ENCODE measurements at regions not wholly inside any gene's neighbourhood (a gene's known extent, or its start where the extent isn't known, plus 50 kb on each side); places are given as distances from the start of the nearest gene placed in this dataset.
"Not testable (repeated sequence)": the region's sequence is repeated elsewhere in the genome, so short reads cannot be mapped to it uniquely, and the experiment has no call there.

DNA sequence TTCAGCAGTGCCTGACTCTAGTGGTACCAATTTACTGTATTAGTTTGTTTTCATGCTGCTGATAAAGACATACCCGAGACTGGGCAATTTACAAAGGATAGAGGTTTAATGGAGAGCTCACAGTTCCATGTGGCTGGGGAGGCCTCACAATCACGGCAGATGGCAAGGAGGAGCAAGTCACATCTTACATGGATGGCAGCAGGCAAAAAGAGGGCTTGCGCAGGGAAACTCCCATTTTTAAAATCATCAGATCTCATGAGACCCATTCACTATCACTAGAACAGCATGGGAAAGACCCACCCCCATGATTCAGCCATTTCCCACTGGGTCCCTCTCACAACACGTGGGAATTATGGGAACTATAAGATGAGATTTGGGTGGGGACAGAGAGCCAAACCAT is 243.7 kb upstream of the KLF3 start:
- H3K27me3 Mint-ChIP-seq (ENCODE audit: low read depth); H3K9me3 Mint-ChIP-seq (ENCODE audit: insufficient read depth); POLR2A ChIA-PET; DNase-seq; H3K27ac Mint-ChIP-seq; H3K4me3 Mint-ChIP-seq; CTCF ChIA-PET; ATAC-seq; H3K4me1 Mint-ChIP-seq (ENCODE audit: low read depth); H3K36me3 Mint-ChIP-seq (ENCODE audit: low read depth): not testable (repeated sequence)

DNA sequence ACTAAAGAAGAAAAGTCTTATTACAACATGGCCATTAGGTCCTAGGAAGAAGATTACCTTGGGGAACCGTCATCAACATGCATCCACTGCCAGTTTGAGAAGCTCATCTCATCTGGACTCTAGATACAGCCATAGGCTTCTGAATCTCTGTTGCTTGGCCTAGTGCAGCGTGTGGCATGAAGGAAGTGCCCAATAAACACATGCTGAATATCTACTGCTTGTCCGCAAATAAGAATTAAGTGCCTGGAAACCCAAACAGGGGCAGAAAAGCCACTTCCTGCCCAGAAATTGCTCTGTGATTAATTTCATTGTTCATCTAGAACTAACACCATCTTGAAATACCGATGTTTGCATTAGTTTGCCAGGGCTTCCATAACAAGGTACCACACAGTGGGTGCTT is 241.1 kb upstream of the KLF3 start:
- Mint-ChIP-seq H3K27me3 (ENCODE audit: low read depth) (peaks cover 2% of the 10 kb centered on the region), H3K36me3 (ENCODE audit: low read depth) (no peaks in the 10 kb centered on the region), H3K4me1 (ENCODE audit: low read depth) (peaks cover 3% of the 10 kb centered on the region), H3K9me3 (ENCODE audit: insufficient read depth) (no peaks in the 10 kb centered on the region), H3K4me3 (no peak overlapping the region), H3K27ac (no peak overlapping the region)
- ChIA-PET POLR2A (no interaction called here), CTCF (no interaction called here)
- no peak for ATAC-seq
- no peak for DNase-seq

DNA sequence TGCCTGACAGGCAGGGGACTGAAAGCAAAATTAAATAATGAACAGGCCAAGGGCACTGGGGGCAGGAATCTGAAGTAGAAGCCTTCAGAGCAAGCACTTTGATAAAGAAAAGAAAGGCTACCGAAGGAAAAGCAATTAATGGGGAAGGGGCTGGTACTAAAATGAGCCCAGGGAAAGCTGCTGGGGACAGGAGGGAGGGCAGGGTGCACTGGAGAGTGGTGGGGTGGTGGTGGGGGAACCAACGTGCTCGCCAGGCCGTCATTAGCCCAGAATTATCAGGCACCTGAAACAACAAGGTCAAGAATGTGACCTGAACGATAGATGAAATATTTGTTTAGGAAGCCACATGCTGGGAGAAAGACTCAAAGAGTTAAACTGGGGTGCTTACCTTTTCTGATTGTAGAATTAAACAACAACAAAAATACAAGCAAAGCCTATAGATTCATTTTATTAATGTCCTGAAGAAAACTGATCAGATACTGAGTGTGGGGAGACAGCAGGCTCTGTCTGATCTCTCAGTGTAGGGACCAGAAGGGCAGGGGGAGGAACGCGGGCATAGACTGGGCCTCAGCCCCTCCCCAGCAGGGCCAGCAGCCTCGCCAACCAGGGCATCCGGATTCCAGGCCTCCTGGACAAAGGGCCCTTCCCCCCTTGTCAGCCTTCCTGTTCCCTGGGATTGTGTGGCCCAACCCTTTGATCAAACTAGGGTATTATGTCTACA is 239.7 kb upstream of the KLF3 start:
- no peak overlapping the region for H3K27ac Mint-ChIP-seq
- H3K9me3 Mint-ChIP-seq (ENCODE audit: insufficient read depth): no peaks in the 10 kb centered on the region
- no peak overlapping the region for H3K4me3 Mint-ChIP-seq
- CTCF ChIA-PET: no interaction called here
- H3K4me1 Mint-ChIP-seq (ENCODE audit: low read depth): peaks cover 3% of the 10 kb centered on the region
- DNase-seq: no peak
- H3K27me3 Mint-ChIP-seq (ENCODE audit: low read depth): peaks cover 2% of the 10 kb centered on the region
- H3K36me3 Mint-ChIP-seq (ENCODE audit: low read depth): no peaks in the 10 kb centered on the region
- POLR2A ChIA-PET: no interaction called here
- no peak for ATAC-seq

DNA sequence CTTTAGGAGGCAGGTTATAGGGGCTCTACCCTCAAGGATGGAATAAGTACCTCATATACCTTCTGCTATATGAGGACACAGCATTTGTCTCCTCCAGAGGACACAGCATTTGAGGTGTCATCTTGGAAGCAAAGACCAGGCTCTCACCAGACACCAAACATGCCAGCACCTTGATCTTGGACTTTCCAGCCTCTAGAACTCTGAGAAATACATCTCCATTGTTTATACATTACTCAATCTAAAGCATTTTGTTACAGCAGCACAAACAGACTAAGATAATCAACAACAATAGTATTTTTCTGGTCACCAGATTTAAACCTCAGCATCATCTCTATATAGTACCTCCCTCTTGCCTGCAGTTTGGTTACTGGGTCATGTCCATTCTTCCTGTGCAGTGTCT is 237.5 kb upstream of the KLF3 start:
- no peak for DNase-seq
- ChIA-PET POLR2A (no interaction called here), CTCF (interaction anchor here (1.2 kb wide), 1 partner anchor 26 kb away, joined by 3 read pairs; no protein-coding TSS in a partner anchor)
- Mint-ChIP-seq H3K9me3 (ENCODE audit: insufficient read depth) (no peaks in the 10 kb centered on the region), H3K4me1 (ENCODE audit: low read depth) (peaks cover 3% of the 10 kb centered on the region), H3K27ac (no peak overlapping the region), H3K36me3 (ENCODE audit: low read depth) (no peaks in the 10 kb centered on the region), H3K27me3 (ENCODE audit: low read depth) (peaks cover 2% of the 10 kb centered on the region), H3K4me3 (no peak overlapping the region)
- ATAC-seq: no peak

DNA sequence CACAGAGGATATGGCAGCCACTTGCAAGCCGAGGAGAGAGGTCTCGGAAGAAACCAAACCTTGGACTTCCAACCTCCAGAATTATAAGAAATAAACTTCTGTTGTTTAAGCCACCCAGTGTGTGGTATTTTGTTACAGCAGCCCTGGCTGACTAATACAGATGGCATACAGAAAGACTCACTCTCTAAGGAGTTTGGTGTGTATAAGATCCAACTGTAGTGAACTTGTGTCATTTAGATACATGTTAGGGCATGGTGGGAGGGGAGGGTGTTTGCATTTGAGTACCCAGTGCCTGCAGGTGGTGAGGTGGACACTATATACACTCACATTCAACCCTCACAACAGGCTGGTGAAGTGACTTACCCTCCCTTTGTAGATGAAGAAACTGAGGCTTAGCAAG is 233.2 kb upstream of the KLF3 start:
- ATAC-seq (no peak), DNase-seq (no peak)
- H3K36me3 Mint-ChIP-seq (ENCODE audit: low read depth): no peaks in the 10 kb centered on the region
- POLR2A ChIA-PET: no interaction called here
- no peak overlapping the region for H3K4me3 Mint-ChIP-seq
- CTCF ChIA-PET: no interaction called here
- H3K27me3 Mint-ChIP-seq (ENCODE audit: low read depth): peaks cover 4% of the 10 kb centered on the region
- H3K27ac Mint-ChIP-seq: no peak overlapping the region
- no peaks in the 10 kb centered on the region for H3K9me3 Mint-ChIP-seq (ENCODE audit: insufficient read depth)
- H3K4me1 Mint-ChIP-seq (ENCODE audit: low read depth): no peaks in the 10 kb centered on the region

DNA sequence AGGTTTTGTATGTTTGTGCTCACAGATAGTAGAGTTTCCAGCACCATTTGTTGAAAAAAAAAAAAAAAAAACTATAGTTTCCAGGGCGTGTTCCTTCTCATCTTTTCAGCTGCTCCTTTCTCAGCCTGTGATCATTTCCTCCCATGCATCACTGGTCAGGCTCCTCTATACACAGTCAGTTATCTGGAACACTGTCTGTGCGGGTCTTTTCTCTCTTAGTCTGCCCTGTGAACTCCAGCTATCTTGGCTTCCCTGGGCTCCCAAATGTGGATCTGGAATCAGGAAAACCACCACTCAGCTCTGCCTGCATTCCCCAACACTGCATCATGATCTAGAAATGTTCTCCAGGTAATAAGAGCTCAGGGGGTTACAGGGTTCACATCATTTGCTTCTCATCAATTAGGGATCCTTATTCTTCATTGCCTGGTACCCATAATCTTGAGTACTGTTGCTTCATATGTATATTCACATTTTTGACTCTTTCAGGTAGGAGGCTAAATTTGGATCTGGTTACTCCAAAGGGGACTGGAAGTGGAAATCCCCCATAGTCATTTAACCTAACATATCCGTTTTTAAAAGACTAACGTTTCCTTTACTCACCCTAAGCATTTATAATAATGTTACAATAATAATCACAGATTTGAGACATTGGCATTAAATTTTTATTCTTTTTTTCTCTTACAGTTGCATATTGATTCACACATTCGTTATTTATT is 221.8 kb upstream of the KLF3 start:
- ATAC-seq: no peak
- Mint-ChIP-seq H3K27ac (no peak overlapping the region), H3K9me3 (ENCODE audit: insufficient read depth) (peaks cover 18% of the 10 kb centered on the region), H3K4me1 (ENCODE audit: low read depth) (no peaks in the 10 kb centered on the region), H3K36me3 (ENCODE audit: low read depth) (no peaks in the 10 kb centered on the region), H3K27me3 (ENCODE audit: low read depth) (no peaks in the 10 kb centered on the region), H3K4me3 (no peak overlapping the region)
- CTCF ChIA-PET: no interaction called here
- no peak for DNase-seq
- POLR2A ChIA-PET: no interaction called here

DNA sequence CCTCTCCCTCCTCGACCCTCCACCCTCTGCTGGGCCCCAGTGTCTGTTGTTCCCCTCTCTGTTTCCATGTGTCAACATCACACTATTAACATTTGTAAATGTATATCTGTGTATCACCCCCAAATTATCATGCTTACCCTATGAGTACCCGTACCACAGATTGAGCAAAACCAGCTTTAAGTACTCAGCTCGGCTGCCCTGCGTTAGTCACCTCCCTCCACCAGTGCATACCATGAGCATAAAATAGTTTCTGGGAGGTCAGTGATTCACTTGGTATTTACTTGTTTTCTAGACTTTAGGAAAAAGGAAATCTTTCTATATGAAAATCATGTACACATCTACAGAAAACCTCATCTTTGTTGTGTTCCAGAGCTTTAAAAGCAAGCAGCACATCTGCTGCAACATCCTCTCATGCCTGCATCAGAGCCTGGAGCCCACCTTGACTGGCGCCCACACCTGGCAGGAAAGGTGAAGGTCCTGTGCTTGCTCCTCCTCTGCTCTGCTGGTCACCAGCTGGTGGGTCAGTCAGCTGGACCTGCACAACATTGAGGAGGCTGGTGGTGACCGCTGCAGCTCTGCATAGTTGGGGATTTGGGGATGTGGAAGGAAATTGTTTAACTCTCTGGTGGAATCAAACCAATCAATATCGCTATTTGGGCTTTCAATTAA is 214.4 kb upstream of the KLF3 start:
- H3K27me3 Mint-ChIP-seq (ENCODE audit: low read depth): no peaks in the 10 kb centered on the region
- ATAC-seq (no peak), DNase-seq (no peak)
- peaks cover 4% of the 10 kb centered on the region for H3K9me3 Mint-ChIP-seq (ENCODE audit: insufficient read depth)
- H3K36me3 Mint-ChIP-seq (ENCODE audit: low read depth): peaks cover 3% of the 10 kb centered on the region
- peaks cover 17% of the 10 kb centered on the region for H3K4me1 Mint-ChIP-seq (ENCODE audit: low read depth)
- ChIA-PET CTCF (interaction anchor here (0.7 kb wide), 1 partner anchor 1801 kb away, joined by 4 read pairs; no protein-coding TSS in a partner anchor), POLR2A (interaction anchor here (0.7 kb wide), 1 partner anchor 145 kb away, joined by 3 read pairs; no protein-coding TSS in a partner anchor)
- no peak overlapping the region for H3K27ac Mint-ChIP-seq
- no peak overlapping the region for H3K4me3 Mint-ChIP-seq

DNA sequence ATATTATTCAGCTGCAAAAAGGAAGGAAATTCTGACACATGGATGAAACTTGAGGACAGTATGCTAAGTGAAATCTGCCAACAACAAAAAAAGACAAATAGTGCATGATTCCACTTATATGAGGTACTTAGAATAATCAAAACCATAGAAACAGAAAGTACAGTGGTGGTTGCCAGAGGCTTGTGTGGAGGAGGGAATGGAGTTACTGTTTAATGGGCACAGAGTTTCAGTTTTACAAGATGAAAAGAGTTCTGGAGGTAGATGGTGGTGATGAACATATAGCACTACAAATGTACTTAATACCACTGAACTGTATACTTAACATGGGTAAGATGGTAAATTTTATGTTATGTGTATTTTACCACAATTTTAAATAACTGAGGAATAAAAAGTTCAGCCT is 212.0 kb upstream of the KLF3 start:
- ChIA-PET CTCF (no interaction called here), POLR2A (no interaction called here)
- Mint-ChIP-seq H3K27me3 (ENCODE audit: low read depth) (peaks cover 2% of the 10 kb centered on the region), H3K9me3 (ENCODE audit: insufficient read depth) (peaks cover 4% of the 10 kb centered on the region), H3K36me3 (ENCODE audit: low read depth) (peaks cover 3% of the 10 kb centered on the region), H3K27ac (no peak overlapping the region), H3K4me3 (no peak overlapping the region), H3K4me1 (ENCODE audit: low read depth) (peaks cover 31% of the 10 kb centered on the region)
- no peak for DNase-seq
- ATAC-seq: no peak

DNA sequence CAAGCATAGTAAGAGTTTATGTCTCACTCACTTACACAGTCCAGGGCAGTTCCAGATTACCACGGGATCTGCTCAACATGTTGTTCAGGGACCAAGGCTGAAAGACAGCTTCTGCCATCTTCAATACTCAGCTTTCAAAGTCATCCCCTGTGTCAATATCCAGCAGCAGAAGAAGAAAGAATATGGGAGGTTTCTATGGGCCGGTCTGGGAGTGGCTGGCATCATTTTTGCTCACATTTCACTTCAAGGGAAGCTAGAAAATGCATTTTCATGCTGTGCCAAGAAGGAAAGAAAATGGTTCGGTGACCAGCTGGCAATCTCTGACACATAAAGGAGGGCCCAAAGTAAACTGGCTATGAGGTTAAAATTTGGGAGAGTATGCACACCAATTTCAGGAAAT is 211.5 kb upstream of the KLF3 start:
- Mint-ChIP-seq H3K27ac (no peak overlapping the region), H3K4me3 (no peak overlapping the region), H3K9me3 (ENCODE audit: insufficient read depth) (peaks cover 4% of the 10 kb centered on the region), H3K27me3 (ENCODE audit: low read depth) (peaks cover 2% of the 10 kb centered on the region), H3K36me3 (ENCODE audit: low read depth) (peaks cover 3% of the 10 kb centered on the region), H3K4me1 (ENCODE audit: low read depth) (peaks cover 31% of the 10 kb centered on the region)
- DNase-seq (no peak), ATAC-seq (no peak)
- ChIA-PET CTCF (interaction anchor here (0.8 kb wide), 1 partner anchor 26 kb away, joined by 3 read pairs; no protein-coding TSS in a partner anchor), POLR2A (no interaction called here)

DNA sequence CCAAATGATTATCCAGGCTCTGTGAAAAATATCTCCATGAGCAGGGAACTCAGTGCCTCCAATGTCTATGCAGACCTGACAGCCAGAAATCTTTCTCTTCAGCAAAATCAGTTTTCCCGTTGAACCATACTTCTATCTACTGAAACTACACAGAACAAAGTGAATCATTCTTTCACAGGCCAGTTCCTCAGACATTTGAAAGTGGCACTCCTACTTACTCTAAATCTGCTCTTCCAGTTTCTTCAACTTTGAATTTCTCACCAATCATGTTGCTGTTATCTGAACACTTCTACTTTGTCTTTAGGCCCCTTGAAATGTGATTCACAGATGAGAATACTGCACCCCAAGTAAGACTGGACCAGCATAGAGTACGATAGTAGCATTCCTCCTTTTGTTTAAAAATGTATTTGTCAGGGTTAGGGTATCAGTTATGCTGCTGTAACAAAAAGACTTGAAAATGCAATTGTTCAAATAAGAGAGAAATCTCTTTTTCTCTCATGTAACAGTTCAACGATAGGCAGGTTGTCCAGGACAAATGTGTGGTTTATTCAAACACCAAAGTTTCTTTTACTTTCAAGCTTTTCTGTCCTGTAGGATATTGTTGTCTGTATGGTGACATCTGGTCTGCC is 210.6 kb upstream of the KLF3 start:
- H3K27me3 Mint-ChIP-seq (ENCODE audit: low read depth): peaks cover 2% of the 10 kb centered on the region
- H3K4me3 Mint-ChIP-seq: no peak overlapping the region
- H3K4me1 Mint-ChIP-seq (ENCODE audit: low read depth): peaks cover 31% of the 10 kb centered on the region
- ChIA-PET CTCF (interaction anchor here (0.8 kb wide), 1 partner anchor 26 kb away, joined by 3 read pairs; no protein-coding TSS in a partner anchor), POLR2A (no interaction called here)
- peaks cover 3% of the 10 kb centered on the region for H3K36me3 Mint-ChIP-seq (ENCODE audit: low read depth)
- DNase-seq (no peak), ATAC-seq (no peak)
- H3K27ac Mint-ChIP-seq: no peak overlapping the region
- H3K9me3 Mint-ChIP-seq (ENCODE audit: insufficient read depth): peaks cover 4% of the 10 kb centered on the region

DNA sequence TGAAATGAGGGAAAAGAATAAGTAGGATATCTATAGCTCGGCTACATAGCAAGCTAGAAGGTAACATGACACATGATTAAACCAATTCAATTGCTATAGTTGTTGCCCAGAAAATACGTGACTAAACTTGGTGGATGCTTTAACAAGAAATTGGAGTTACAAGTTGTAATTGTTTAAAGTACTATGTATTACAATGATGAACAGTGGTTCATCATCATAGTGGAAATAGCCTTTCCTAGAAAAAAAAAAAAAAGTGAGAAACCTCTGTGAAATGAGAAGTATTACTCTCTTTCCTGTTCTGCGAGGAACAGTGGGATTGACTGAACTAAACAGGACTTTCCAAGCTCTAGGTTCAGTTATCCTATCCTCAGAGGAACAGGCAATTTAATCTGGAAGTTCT is 209.7 kb upstream of the KLF3 start:
- Mint-ChIP-seq H3K27me3 (ENCODE audit: low read depth) (peaks cover 2% of the 10 kb centered on the region), H3K4me1 (ENCODE audit: low read depth) (peaks cover 31% of the 10 kb centered on the region)
- POLR2A ChIA-PET: no interaction called here

More for the DNA sequence above, 209.7 kb upstream of the KLF3 start:
- Mint-ChIP-seq H3K27ac (no peak overlapping the region), H3K9me3 (ENCODE audit: insufficient read depth) (no peaks in the 10 kb centered on the region), H3K4me3 (no peak overlapping the region), H3K36me3 (ENCODE audit: low read depth) (peaks cover 3% of the 10 kb centered on the region)
- DNase-seq (no peak), ATAC-seq (no peak)
- CTCF ChIA-PET: interaction anchor here (0.7 to 1.8 kb wide), 3 partner anchors 106 to 147 kb away, joined by 3 to 6 read pairs (median 4); no protein-coding TSS in a partner anchor

Measured in activated CD8-positive, alpha-beta T cell treated with anti-CD3 and anti-CD28 coated beads, Interleukin-2, amount 10 ng/mL, durations not matched to agents 7 days and 5 days (primary cell).